HG03095 (cell line): ENCODE measurements at regions not wholly inside any gene's neighbourhood (a gene's known extent, or its start where the extent isn't known, plus 50 kb on each side); places are given as distances from the start of the nearest gene placed in this dataset.

Experiments used
- ATAC-seq: cut with Tn5 transposase; IDR thresholded peaks from one replicate; pipeline ENCODE4 v1.9.1; 2021; ENCODE audit warnings: moderate library complexity; ENCODE audit not compliant: unreplicated experiment

GRCh38 chr9:103377667-103378066 is 382.5 kb downstream of the CYLC2 start:
- ATAC-seq = no peak

GRCh38 chr9:103397868-103398600 is 402.9 kb downstream of the CYLC2 start:
- peak; percentile 93 for ATAC-seq

- no peak for ATAC-seq
Observed at GRCh38 chr9:103399535-103399934, 404.4 kb downstream of the CYLC2 start.

GRCh38 chr9:103407260-103407659 is 412.1 kb downstream of the CYLC2 start:
- no peak for ATAC-seq

- ATAC-seq = no peak
Observed at GRCh38 chr9:103410059-103410458, 414.9 kb downstream of the CYLC2 start.

GRCh38 chr9:103427696-103428095 is 432.6 kb downstream of the CYLC2 start:
- ATAC-seq = no peak

GRCh38 chr9:103430469-103430868 is 435.3 kb downstream of the CYLC2 start:
- ATAC-seq = no peak

GRCh38 chr9:103431809-103432208 is 436.7 kb downstream of the CYLC2 start:
- no peak for ATAC-seq

GRCh38 chr9:103444176-103444575 is 449.0 kb downstream of the CYLC2 start:
- ATAC-seq = no peak

- ATAC-seq = no peak
Observed at GRCh38 chr9:103458826-103459225, 463.7 kb downstream of the CYLC2 start.

- no peak for ATAC-seq
Observed at GRCh38 chr9:103471241-103471640, 476.1 kb downstream of the CYLC2 start.

- no peak for ATAC-seq
Observed at GRCh38 chr9:103474156-103474555, 479.0 kb downstream of the CYLC2 start.

GRCh38 chr9:103483471-103484096 is 488.5 kb downstream of the CYLC2 start:
- no peak for ATAC-seq

GRCh38 chr9:103485138-103485537 is 490.0 kb downstream of the CYLC2 start:
- no peak for ATAC-seq

- ATAC-seq = no peak
Observed at GRCh38 chr9:103514767-103515166, 519.6 kb downstream of the CYLC2 start.

- no peak for ATAC-seq
Observed at GRCh38 chr9:103522409-103522808, 527.3 kb downstream of the CYLC2 start.

GRCh38 chr9:103530934-103531333 is 535.8 kb downstream of the CYLC2 start:
- no peak for ATAC-seq

GRCh38 chr9:103533318-103533717 is 538.2 kb downstream of the CYLC2 start:
- no peak for ATAC-seq

GRCh38 chr9:103537426-103537825 is 542.3 kb downstream of the CYLC2 start:
- no peak for ATAC-seq

- ATAC-seq = no peak
Observed at GRCh38 chr9:103545260-103545659, 548.8 kb upstream of the SMC2 start.

GRCh38 chr9:103552712-103553111 is 541.4 kb upstream of the SMC2 start:
- ATAC-seq = no peak

- no peak for ATAC-seq
Observed at GRCh38 chr9:103574056-103574455, 520.1 kb upstream of the SMC2 start.

GRCh38 chr9:103586721-103587120 is 507.4 kb upstream of the SMC2 start:
- ATAC-seq = no peak
